DMS53 (cell line): ENCODE measurements at regions not wholly inside any gene's neighbourhood (a gene's known extent, or its start where the extent isn't known, plus 50 kb on each side); places are given as distances from the start of the nearest gene placed in this dataset.
A peak's percentile ranks its signal among the peaks of the same experiment; 100 is the strongest.
"Not testable (repeated sequence)": the region's sequence is repeated elsewhere in the genome, so short reads cannot be mapped to it uniquely, and the experiment has no call there.

Experiments used
- DNase-seq: peaks from one replicate; lab custom pipeline; 2025; lab: John Stamatoyannopoulos, UW

DNA sequence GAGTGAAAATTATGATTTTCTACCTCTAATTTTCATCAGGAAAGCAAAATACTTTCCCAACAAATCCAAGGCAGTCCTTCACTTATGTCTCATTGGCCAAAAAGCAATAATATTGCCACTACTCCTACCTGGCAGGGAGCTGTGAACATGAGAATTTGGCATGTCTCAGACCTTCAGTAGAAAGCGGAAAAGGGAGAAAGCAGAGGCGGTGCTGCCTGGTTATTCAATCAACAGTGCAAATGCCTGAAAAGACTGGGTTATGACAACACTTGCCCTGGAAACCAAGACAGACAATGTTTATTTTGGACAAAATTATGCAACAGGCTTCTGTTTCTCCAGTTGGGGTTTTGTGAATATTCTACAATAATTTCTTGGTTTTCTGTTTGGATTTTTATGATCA lies 194.4 kb downstream of the TAF11L14 start:
- no peak for DNase-seq

DNA sequence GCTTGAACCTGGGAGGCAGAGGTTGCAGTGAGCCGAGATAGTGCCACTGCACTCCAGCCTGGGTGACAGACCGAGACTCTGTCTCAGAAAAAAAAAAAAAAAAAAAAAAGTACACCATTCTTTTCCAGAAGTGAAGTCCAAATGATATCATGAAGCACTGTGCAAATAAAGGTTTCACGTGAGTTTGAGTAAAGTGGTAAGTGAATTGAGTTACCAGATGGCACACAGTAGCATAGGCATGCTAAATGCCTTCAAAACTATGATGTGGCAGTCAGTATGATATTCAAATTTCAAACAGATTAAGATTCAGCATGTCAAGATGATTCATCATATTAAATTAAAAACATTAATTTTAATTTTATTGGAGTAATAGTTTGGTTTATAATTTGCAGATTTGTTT lies 195.2 kb downstream of the TAF11L14 start:
- peak; percentile 58 for DNase-seq

DNA sequence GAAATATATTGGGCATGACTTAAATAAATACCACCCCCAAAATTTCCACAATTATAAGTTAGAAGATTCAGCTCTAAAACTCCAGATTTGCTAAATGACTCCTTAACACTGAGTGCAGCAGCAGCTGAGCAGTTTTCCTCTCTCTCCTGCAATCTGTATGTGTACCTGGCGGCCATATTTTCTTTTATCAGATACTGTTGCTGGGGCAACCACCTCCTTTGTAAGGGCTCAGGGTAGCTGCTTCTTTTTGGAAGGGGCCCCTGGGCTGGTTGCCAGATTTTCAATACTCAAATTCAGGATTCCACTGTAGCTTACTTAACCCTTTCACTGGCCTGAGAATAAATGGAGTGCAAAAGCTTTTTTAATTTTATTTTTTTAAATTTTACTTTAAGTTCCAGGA lies 197.0 kb downstream of the TAF11L14 start:
- peak; percentile 9 for DNase-seq

DNA sequence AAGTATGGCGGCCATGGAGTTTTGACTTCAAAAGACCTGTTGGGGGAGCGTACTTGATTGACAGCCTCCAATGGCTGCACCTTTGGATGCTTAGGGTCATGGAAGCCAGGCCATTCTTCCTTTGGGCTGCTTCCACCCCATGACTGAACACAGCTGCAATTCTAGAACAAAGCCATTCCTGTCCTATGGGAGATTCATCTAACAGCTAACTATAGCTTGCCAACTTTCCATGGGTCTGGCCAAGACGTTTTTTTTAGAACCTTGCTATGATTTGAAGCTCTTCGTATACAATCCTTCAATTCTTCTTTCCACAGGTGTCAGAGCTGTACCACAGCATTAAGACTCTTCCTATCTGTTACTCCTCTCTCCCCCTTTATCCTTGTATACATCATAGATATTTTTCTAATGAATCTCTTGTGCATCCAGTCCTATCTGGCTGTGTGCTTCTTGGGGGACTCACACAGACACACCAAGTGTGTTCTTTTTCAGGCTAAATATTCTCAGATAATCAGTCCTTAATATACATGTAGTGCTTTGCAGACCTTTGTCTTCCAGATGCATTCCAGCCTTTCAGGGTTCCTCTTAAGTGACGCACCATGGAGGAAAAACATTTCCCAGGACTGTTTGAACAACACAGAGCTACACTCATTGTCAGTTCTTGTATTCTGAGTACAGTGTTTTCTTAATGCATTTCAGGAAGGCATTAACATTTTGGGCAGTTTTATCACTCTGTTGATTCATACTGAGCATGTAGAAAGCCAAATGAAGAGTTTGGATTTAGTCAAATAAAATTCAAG lies 198.9 kb downstream of the TAF11L14 start:
- DNase-seq, result no peak

DNA sequence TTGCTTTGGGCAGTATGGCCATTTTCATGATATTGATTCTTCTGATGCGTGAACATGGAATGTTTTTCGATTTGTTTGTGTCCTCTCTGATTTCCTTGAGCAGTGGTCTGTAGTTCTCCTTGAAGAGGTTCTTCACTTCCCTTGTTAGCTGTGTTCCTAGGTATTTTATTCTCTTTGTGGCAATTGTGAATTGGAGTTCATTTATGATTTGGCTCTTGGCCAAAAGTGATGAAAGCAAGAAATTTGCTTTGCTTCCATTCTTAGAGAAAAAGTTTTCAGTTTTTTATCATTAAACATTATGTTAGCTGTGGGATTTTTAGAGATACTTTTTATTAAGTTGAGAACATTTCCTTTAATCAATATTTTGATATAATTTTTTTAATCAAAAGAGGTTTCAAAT lies 203.5 kb downstream of the TAF11L14 start:
- no peak for DNase-seq

DNA sequence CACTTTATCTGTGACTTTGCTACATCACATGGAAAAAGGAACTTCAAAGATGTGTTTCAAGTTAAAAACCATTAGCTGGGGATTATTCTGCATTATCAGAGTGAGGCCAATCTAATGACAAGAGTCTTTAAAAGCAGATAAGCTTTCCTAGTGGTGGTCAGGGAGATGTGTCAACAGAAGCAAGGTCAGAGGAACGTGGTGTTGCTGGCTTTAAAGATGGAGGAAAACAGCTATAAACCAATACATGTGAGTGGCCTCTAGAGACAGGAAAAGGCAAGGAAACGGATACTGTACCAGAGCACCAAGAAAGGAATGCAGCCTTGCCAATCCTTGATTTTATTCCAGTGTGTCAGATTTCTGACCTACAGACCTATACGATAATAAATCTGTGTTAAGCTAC lies 204.2 kb downstream of the TAF11L14 start:
- no peak for DNase-seq

DNA sequence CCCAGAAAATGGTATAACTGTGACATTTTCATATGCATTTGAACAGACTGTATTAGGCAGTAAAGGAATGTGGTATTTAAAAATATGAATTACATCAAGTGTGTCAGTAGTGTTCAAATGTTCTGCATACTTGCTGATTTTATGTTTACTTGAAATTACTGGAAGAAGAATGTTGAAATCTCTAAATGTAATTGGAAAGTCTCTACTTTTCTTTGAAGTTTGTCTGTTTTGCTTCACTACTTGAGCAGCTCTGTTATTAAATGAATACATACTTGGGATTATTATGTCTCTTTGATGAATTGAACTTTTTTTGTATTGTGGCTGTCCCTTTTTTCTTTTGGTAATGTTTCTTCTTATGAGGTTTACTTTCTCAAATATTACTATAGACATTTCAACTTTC lies 205.6 kb downstream of the TAF11L14 start:
- no peak for DNase-seq

DNA sequence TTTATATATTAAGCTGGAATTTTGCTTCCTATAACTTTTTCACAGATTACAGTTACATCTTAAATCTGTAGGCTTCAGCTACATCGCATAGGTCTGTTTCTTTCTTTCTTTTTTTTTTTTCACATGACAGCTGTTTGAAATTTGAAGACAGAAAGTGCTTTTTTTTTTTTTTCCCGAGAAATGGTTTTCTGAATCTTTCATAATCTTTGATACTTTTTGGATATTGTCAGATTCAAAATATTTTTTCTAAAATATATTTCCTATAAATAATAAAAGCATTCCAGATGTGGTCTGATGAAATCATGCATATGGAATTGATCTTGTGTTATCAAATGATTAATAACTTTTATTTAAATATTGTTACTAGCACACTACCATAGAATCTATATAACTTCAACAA lies 212.2 kb downstream of the TAF11L14 start:
- DNase-seq, result no peak

DNA sequence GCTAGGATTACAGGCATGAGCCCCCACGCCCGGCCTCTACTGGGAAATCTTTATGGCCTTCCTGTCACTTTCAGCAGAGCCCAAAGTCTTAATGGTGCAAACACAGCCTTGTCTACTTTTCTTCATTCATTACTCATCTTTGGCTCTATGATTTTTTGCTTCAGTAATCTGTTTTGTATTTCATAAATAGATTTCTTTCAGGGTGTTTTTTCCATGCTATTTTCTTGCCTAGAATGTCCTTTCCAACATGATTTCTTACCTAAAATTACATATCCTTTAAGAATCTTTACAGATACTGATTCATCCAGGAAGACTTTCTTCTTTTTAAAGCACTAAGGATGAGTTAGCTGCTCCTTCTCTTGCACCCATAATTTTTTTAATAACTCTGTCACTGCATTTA lies 213.0 kb downstream of the TAF11L14 start:
- DNase-seq, result no peak

DNA sequence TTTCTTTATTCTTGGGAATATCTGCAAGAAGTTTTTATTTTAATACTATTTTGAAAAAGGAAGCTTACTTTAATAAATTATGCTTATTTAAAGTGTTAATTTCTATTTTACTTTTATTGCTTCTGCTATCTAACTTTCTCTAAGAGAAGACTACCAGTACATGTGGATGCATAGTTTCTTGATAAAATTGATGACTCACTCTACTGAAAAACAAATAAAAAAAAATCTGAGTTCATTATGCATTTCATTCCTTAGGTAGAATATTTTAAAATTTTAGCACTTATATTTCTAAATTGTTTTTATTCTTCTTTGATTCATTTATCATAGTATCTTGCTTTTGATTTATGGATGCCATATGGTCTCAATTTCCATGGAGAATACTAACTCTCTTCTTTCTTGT lies 217.9 kb downstream of the TAF11L14 start:
- DNase-seq, result no peak

DNA sequence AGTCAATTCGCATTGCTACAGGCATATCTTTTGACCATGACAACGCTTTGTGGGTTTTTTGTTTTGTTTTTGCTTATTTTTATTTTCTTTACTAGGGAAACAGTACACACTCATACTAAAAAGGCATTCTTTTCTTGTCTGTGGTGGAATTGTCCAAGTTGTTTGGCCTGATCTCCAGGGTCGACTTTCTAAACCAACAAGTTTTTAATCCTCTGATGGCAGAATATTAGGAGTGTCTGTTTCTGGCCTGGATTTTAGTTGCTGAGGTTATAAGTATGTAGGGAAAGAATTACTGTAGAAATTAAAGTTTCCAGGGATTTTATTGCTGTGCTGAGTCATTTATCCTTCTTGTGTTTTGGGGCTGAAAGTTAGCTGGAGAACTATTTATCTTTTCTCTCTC lies 218.5 kb downstream of the TAF11L14 start:
- no peak for DNase-seq

DNA sequence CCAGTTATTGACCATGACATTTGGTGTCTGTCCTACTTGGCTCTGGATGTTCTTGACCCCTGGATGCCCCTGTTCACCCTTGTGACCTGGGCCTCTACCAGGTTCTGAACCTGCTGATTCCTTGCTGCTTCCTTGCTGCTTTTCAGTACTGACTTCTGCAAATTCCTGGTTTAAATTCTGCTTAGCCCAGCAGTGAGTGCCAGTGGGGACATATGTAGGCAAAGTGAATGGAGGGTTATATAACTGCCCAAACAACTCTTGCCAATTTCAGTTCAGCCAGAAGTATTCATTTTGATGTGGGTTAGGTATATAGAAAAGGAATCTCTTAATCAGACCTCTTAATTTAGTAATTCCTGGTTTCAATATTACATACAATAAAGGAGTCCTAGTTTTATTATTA lies 220.6 kb downstream of the TAF11L14 start:
- no peak for DNase-seq

DNA sequence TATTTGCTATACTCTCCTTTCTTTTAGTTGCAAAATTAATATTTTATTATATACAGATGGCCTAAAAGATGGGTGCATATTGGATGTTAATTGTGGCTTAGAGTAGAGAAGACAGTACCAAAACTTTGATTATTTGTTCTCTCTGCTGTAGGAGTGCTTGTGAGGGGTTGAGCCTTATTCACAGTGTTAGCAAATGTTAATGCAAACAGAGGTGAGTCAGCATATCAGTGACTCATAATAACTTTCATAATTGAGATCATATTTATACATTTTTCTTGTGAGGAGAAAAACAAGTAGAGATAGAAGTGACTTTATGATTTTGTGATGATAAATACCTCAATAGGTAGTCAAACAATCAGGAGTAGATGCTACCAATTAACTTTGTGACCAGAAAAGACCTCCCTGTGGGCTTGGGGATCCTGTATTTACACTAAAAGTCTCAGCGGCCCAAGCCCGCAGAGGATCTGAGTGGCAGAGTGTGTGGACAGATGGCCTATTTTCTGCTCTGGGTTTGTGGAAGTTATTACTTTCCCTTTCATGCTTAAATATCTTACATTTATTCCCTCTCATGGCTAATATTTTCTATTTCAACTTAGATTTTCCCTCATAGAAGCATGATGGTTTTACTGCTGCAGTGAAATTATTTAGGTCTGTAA lies 226.5 kb downstream of the TAF11L14 start:
- DNase-seq, result peak; percentile 72

DNA sequence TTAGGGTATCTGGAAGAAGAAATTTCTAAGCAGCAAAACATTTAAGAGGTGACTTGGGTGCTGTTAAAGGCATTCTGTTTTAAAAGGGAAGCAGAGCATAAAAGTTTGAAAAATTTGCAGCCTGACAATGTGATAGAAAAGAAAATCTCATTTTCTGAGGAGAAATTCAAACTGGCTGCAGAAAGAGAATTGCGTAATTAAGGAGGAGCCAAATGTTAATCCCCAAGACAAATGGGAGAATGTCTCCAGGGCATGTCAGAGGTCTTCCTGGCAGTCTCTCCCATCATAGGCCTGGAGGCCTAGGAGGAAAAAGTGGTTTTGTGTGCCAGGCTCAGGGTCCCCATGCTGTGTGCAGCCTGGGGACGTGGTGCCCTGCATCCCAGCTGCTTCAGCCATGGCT lies 230.6 kb downstream of the TAF11L14 start:
- DNase-seq, result not testable (repeated sequence)

DNA sequence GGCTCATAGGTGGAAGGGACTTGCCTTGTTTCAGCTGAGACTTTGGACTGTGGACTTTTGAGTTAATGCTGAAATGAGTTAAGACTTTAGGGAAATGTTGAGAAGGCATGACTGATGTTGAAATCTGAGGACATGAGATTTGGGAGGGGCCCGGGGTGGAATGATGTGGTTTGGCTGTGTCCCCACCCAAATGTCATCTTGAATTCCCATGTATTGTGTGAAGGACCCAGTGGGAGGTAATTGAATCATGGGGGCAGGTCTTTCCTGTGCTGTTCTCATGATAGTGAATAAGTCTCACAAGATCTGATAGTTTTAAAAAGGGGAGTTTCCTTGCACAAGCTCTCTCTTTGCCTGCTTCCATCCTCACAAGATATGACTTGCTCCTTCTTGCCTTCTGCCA lies 231.7 kb downstream of the TAF11L14 start:
- DNase-seq, result not testable (repeated sequence)

DNA sequence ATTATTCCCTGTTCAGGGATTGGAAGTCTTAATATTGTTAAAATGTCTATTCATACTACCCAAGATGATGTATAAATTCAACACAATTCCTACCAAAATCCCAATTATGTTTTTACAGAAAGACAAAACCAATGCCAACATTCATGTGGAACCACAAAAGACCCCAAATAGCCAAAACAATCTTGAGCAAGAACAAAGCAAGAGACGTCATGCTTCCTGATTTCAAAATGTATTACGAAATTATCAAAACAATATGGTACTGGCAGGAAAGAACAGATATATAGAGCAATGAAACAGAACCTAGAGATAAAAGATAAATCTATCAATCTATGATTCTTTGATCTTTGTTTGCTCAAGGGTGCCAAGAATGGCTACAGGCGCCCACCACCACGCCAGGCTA lies 237.9 kb downstream of the TAF11L14 start:
- no peak for DNase-seq

DNA sequence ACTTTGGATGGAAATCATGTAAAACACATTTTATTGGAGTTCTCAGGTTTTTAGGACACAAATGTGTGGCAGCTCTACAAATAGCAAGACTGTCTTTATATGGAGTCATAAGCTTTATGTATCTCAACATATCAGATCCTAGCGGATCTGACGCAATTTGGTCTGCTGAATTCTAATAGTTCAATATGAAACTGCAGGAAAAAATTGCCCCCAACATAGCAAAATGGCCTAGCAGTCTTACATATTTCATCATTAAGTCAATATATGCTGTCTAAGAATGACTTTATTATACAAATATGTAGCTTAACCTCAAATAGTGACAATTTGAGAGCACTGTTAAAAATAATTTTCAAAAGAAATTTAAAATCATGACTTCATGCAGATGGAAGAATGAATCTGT lies 244.3 kb downstream of the TAF11L14 start:
- no peak for DNase-seq

DNA sequence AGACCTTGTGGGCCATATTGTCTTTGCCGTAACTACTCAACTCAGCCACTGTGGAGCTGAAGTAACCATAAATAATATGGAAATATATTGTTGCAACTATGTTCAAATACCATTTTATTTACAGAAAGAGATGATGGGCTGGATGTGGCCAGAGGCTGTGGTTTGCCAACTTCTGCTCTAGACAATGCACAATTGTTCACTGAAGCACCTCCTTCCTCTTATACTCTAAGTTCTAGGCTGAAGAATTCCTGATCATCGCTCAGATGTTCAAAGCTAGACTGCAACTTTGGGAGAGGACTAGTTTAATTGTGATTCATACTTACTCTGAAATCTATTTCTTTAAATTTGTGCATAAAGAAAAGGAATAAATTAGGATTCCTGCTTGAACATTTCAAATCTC lies 245.0 kb downstream of the TAF11L14 start:
- no peak for DNase-seq

DNA sequence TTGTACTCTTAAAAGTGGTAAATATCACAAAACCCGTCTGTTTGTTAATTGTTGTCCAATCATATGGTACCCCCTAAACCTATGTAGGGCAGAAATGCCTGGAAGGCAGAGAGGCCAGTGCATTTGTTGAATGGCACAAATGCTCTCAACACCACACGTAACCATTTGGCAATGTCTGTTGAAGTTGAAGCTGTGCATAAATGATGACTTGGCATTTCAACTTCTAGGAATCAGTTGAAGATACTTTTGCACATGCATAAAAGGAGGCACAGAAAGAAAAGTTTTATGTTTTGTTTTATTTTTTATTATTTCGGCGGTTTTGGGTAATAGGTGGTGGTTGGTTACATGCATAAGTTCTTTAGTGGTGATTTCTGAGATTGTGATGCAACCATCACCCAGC lies 246.6 kb downstream of the TAF11L14 start:
- no peak for DNase-seq

DNA sequence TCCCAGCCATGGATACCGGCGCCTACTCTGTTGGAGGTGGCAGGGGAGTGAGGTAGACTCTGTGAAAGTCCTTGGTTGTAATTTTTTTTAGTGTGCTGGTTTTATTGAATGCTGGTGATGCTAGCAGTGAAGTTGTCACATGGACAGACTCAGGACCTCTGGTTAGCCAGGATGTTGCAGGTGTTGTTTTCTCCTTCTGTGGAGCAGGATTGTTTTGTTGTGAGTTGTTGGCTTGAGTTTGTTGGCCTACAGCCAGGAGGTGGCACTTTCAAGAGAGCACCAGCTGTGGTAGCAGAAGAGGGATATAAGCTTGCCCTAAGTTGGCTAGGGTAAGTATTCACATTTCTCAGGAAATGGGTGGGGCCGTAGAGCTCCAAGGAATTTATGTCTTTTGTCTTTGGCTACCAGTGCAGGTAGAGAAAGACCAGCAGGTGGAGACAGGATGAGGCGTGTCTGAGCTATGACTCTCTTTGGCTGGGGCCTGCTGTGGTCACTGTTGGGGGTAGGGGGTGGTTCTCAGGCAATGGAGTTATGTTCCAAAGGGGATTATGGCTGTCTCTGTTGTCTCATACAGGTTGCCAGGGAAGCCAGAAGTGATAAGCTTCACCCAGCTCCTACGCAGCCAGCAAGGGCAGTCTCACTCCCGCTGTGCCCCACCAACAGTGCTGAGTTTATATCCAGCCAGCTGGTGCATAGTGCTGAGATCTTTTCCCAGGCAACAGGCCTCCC lies 248.7 kb downstream of the TAF11L14 start:
- peak; percentile 46 for DNase-seq

DNA sequence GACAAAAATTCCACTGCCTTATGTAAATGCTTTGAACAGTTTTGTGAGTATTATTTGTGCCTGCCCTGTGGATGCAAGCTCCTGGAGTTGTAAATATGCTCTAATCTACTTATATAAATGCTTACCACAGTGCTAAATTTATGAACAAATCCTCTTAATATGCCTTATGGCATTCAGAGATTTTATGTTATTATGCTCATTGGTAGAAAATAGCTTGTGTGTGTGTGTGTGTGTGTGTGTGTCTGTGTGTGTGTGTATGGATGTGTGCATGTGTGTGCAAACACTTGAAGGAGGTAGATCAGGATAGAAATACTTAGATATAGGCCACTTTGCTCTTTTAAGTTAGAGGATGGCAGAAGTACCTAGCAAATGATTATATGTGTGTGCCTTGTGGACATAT lies 253.9 kb downstream of the TAF11L14 start:
- DNase-seq, result no peak

DNA sequence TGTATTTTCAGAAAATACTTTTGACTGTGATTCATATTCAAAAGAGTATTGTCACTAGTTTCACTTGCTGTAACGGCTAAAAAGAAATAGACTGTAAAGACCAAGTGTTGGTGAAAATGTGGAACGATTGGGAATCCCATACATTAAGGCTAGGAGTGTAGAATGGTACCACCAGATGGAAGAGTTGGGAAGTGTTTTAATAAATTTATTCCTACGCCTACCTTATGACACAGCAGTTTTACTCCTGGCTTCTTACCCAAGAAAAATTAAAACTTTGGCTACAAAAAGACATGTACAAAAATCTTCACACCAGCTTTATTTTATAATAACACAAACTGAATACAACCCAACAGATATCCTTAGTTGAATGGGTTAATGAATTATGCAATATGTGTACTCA lies 256.2 kb downstream of the TAF11L14 start:
- no peak for DNase-seq

DNA sequence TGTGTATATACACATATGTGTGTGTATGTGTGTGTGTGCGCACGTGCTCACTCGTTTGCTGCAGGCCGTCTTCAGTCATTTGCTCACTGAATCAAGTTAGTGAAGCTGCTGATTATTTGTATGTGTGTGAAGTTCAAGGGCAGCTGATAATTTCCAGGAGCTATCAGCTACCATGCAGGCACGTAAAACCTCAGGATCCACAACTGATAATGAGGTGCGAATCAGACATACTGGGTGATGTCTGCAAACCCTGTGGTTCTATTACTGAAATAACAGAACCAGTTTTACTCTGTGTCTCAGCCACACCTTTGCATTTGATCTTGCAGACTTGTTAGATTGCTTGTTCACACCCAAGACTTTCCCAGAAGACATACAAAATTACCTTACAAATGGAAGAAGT lies 257.6 kb downstream of the TAF11L14 start:
- DNase-seq, result no peak
